ENCODE measurements at regions not wholly inside any gene's neighbourhood (a gene's known extent, or its start where the extent isn't known, plus 50 kb on each side); places are given as distances from the start of the nearest gene placed in this dataset.
"Not testable (repeated sequence)": the region's sequence is repeated elsewhere in the genome, so short reads cannot be mapped to it uniquely, and the experiment has no call there.

- Histone ChIP-seq H3K4me3 (no peak overlapping the region), H3K9me3 (no peaks in the 10 kb centered on the region), H3K27ac (no peak overlapping the region), H3K36me3 (no peaks in the 10 kb centered on the region), H3K27me3 (ENCODE audit: low read depth) (no peaks in the 10 kb centered on the region), H3K4me1 (no peaks in the 10 kb centered on the region)
- no peak for DNase-seq
- intact Hi-C loops (cut with DNase I) = no loop called here
- no peak for ATAC-seq
- TF ChIP-seq CTCF (IDR thresholded peaks at IDR 0.05) = no peak
Observed at GRCh38 chr12:30533558-30534265, 162.0 kb downstream of the IPO8 start.

- Histone ChIP-seq H3K36me3 (no peaks in the 10 kb centered on the region), H3K27ac (no peak overlapping the region), H3K4me1 (no peaks in the 10 kb centered on the region), H3K9me3 (no peaks in the 10 kb centered on the region), H3K4me3 (no peak overlapping the region), H3K27me3 (ENCODE audit: low read depth) (no peaks in the 10 kb centered on the region)
- TF ChIP-seq CTCF (IDR thresholded peaks at IDR 0.05) = no peak
- DNase-seq = no peak
- ATAC-seq = no peak
- intact Hi-C loops (cut with DNase I) = no loop called here
Observed at GRCh38 chr12:30531731-30532678, 163.7 kb downstream of the IPO8 start.

GRCh38 chr12:30529489-30530269, 166.0 kb downstream of the IPO8 start:
- H3K9me3 ChIP-seq = no peaks in the 10 kb centered on the region
- intact Hi-C loops (cut with DNase I) = no loop called here
- DNase-seq (no peak), ATAC-seq (no peak)
- TF ChIP-seq CTCF (IDR thresholded peaks at IDR 0.05) = no peak
- no peaks in the 10 kb centered on the region for H3K36me3 ChIP-seq
- H3K4me1 ChIP-seq = no peaks in the 10 kb centered on the region
- H3K27me3 ChIP-seq (ENCODE audit: low read depth) = no peaks in the 10 kb centered on the region
- no peak overlapping the region for H3K27ac ChIP-seq
- no peak overlapping the region for H3K4me3 ChIP-seq

- no peak overlapping the region for H3K27ac ChIP-seq
- H3K4me1 ChIP-seq = no peaks in the 10 kb centered on the region
- no peaks in the 10 kb centered on the region for H3K36me3 ChIP-seq
- ATAC-seq (no peak), DNase-seq (no peak)
- no peak overlapping the region for H3K4me3 ChIP-seq
- H3K9me3 ChIP-seq = no peaks in the 10 kb centered on the region
- intact Hi-C loops (cut with DNase I) = no loop called here
- H3K27me3 ChIP-seq (ENCODE audit: low read depth) = no peaks in the 10 kb centered on the region
- TF ChIP-seq CTCF (IDR thresholded peaks at IDR 0.05) = no peak
Observed at GRCh38 chr12:30525171-30525570, 170.5 kb downstream of the IPO8 start.

GRCh38 chr12:30520285-30520684, 175.4 kb downstream of the IPO8 start:
- ATAC-seq; H3K27me3 ChIP-seq (ENCODE audit: low read depth); intact Hi-C loops (cut with DNase I); DNase-seq; H3K4me1 ChIP-seq; H3K4me3 ChIP-seq; H3K9me3 ChIP-seq; H3K27ac ChIP-seq; H3K36me3 ChIP-seq: not testable (repeated sequence)

Measured in lower lobe of right lung (tissue), 2 donors.